ENCODE measurements at regions not wholly inside any gene's neighbourhood (a gene's known extent, or its start where the extent isn't known, plus 50 kb on each side); places are given as distances from the start of the nearest gene placed in this dataset.

GRCh38 chr7:106966121-106966520 is 78.4 kb upstream of the PRKAR2B start:
- no peak for DNase-seq
- CTCF ChIA-PET, result no interaction called here
- no peak for ATAC-seq (ENCODE audit: low read depth)
- Mint-ChIP-seq H3K4me3 (no peak overlapping the region), H3K27ac (no peak overlapping the region), H3K27me3 (peaks cover 8% of the 10 kb centered on the region), H3K9me3 (no peaks in the 10 kb centered on the region), H3K4me1 (peaks cover 3% of the 10 kb centered on the region), H3K36me3 (ENCODE audit: low read depth) (no peaks in the 10 kb centered on the region)
- TF ChIP-seq CTCF (IDR thresholded peaks at IDR 0.05), result no peak
- intact Hi-C loops (cut with micrococcal nuclease), result no loop called here
- POLR2A ChIA-PET, result no interaction called here

- POLR2A ChIA-PET, result no interaction called here
These were observed 76.3 kb upstream of the PRKAR2B start for GRCh38 chr7:106968160-106968559.

DNA sequence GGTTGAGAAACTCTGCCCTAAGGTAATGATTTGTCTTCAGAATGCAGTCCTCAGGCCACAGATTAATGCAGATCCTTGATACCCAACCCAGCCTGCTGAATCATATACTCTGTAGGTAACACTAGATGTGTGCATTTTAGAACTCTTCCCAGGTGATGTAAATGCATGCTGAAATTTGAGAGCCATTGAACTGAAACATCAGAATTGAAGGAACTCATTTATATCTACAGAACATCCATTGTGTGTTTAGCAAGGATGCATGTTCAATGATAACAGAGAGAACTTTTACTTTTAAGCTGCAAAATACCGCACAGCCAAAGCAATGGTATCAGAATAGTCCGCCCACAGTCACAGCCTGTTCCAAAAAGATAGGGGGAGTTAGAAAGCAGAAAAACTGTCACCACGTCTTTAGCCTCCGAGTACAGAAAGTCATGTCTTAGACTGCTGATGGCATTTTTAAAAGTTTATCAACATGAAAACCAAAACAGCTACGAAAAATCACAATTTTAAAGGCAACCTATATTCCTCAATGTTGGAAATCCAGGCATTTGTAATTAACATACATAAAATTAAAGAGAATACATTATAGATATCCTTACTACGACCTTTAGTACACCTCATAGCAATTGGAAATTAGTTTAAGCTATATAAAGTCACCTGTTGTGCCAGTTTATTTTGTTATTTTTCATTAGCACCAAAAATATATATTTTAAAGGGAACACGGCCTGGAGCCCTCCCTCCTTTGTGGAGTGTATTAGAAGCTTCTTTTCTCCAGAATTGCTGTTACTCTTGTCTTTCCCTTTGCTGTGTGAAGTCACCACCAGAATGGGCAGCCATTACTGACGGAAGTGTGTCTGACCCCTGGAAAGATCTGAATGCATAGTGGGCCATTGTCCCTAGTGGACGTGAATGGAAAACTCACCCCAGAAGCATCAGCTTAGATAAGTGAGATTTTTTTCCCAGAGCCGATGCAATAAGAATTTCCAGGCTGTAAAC is 65.8 kb upstream of the PRKAR2B start:
- ATAC-seq (ENCODE audit: low read depth), result no peak
- H3K4me1 Mint-ChIP-seq, result no peaks in the 10 kb centered on the region
- no peak overlapping the region for H3K4me3 Mint-ChIP-seq
- no peak for DNase-seq
- no peaks in the 10 kb centered on the region for H3K27me3 Mint-ChIP-seq
- CTCF ChIA-PET, result interaction anchor here (0.6 kb wide), 1 partner anchor 26 kb away, joined by 3 read pairs; no protein-coding TSS in a partner anchor
- POLR2A ChIA-PET, result no interaction called here
- intact Hi-C loops (cut with micrococcal nuclease), result no loop called here
- no peak overlapping the region for H3K27ac Mint-ChIP-seq
- no peaks in the 10 kb centered on the region for H3K9me3 Mint-ChIP-seq
- H3K36me3 Mint-ChIP-seq (ENCODE audit: low read depth), result no peaks in the 10 kb centered on the region
- TF ChIP-seq CTCF (IDR thresholded peaks at IDR 0.05), result no peak

More at GRCh38 chr7:106968160-106968559, 76.3 kb upstream of the PRKAR2B start:
- no peaks in the 10 kb centered on the region for H3K4me1 Mint-ChIP-seq
- TF ChIP-seq CTCF (IDR thresholded peaks at IDR 0.05), result no peak
- CTCF ChIA-PET, result no interaction called here
- no peak overlapping the region for H3K4me3 Mint-ChIP-seq
- intact Hi-C loops (cut with micrococcal nuclease), result no loop called here
- DNase-seq (no peak), ATAC-seq (ENCODE audit: low read depth) (no peak)
- no peaks in the 10 kb centered on the region for H3K9me3 Mint-ChIP-seq
- no peaks in the 10 kb centered on the region for H3K36me3 Mint-ChIP-seq (ENCODE audit: low read depth)
- peaks cover 10% of the 10 kb centered on the region for H3K27me3 Mint-ChIP-seq
- no peak overlapping the region for H3K27ac Mint-ChIP-seq

GRCh38 chr7:106979551-106980357 is 64.8 kb upstream of the PRKAR2B start:
- Mint-ChIP-seq H3K9me3 (no peaks in the 10 kb centered on the region), H3K4me1 (no peaks in the 10 kb centered on the region), H3K27me3 (no peaks in the 10 kb centered on the region), H3K4me3 (no peak overlapping the region), H3K36me3 (ENCODE audit: low read depth) (no peaks in the 10 kb centered on the region), H3K27ac (no peak overlapping the region)
- intact Hi-C loops (cut with micrococcal nuclease), result no loop called here
- no peak for DNase-seq
- no peak for TF ChIP-seq CTCF (IDR thresholded peaks at IDR 0.05)
- ChIA-PET POLR2A (no interaction called here), CTCF (interaction anchor here (0.6 kb wide), 1 partner anchor 27 kb away, joined by 3 read pairs; no protein-coding TSS in a partner anchor)
- no peak for ATAC-seq (ENCODE audit: low read depth)

DNA sequence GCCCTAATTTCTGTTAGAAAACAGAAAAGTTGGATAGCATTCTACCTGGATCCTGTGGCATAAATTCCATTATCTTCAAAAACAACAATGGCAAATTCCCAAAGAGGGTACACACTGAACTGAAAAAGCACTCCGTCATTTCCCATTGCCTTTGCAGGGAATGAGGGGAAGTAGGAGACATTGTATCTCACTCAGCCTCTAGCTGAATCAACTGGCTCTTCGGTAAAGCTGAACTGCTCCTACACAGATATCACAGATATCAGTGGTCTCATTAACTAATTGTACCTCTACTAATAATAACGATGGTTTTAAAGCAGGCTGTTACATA is 64.2 kb upstream of the PRKAR2B start:
- intact Hi-C loops (cut with micrococcal nuclease), result no loop called here
- DNase-seq (no peak), ATAC-seq (ENCODE audit: low read depth) (no peak)
- no peak for TF ChIP-seq CTCF (IDR thresholded peaks at IDR 0.05)
- no peak overlapping the region for H3K27ac Mint-ChIP-seq
- H3K4me1 Mint-ChIP-seq, result no peaks in the 10 kb centered on the region
- no peaks in the 10 kb centered on the region for H3K36me3 Mint-ChIP-seq (ENCODE audit: low read depth)
- no peaks in the 10 kb centered on the region for H3K9me3 Mint-ChIP-seq
- no peaks in the 10 kb centered on the region for H3K27me3 Mint-ChIP-seq
- ChIA-PET CTCF (no interaction called here), POLR2A (no interaction called here)
- no peak overlapping the region for H3K4me3 Mint-ChIP-seq
